ENCODE measurements at regions not wholly inside any gene's neighbourhood (a gene's known extent, or its start where the extent isn't known, plus 50 kb on each side); places are given as distances from the start of the nearest gene placed in this dataset.

DNA sequence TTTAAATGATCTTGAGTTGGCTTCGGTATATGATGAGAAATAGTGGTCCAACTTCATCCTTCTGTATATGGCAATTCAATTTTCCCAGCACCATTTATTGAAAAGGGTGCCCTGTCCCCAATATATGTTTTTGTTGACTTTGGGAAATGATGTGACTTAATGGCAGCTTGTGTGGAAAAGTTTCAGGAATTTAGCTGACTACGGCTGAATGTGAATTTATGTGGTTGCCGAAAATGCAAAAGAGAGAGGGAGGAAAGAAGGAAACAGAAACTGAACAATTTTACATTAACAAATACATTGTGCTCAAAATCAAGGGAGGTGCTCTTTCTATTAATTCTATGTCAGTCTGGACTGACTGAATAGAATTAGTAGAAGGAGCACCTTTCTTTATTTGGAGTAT lies 101.8 kb upstream of the CYSLTR1 start:
- TF ChIP-seq, protein P1, sequence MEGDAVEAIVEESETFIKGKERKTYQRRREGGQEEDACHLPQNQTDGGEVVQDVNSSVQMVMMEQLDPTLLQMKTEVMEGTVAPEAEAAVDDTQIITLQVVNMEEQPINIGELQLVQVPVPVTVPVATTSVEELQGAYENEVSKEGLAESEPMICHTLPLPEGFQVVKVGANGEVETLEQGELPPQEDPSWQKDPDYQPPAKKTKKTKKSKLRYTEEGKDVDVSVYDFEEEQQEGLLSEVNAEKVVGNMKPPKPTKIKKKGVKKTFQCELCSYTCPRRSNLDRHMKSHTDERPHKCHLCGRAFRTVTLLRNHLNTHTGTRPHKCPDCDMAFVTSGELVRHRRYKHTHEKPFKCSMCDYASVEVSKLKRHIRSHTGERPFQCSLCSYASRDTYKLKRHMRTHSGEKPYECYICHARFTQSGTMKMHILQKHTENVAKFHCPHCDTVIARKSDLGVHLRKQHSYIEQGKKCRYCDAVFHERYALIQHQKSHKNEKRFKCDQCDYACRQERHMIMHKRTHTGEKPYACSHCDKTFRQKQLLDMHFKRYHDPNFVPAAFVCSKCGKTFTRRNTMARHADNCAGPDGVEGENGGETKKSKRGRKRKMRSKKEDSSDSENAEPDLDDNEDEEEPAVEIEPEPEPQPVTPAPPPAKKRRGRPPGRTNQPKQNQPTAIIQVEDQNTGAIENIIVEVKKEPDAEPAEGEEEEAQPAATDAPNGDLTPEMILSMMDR (IDR thresholded peaks at IDR 0.05): no peak
- TF ChIP-seq FOXM1 (IDR thresholded peaks at IDR 0.05; ENCODE audit: low read depth) (no peak), RCOR1 (IDR thresholded peaks at IDR 0.05; ENCODE audit: low read length) (no peak), CHD2 (IDR thresholded peaks at IDR 0.05; ENCODE audit: low read length, partially characterized antibody) (no peak), POLR2AphosphoS5 (IDR thresholded peaks at IDR 0.05; ENCODE audit: low read depth, low read length) (no peak), SMC3 (IDR thresholded peaks at IDR 0.05; ENCODE audit: low read depth, low read length) (no peak)
- TF ChIP-seq, protein P2, sequence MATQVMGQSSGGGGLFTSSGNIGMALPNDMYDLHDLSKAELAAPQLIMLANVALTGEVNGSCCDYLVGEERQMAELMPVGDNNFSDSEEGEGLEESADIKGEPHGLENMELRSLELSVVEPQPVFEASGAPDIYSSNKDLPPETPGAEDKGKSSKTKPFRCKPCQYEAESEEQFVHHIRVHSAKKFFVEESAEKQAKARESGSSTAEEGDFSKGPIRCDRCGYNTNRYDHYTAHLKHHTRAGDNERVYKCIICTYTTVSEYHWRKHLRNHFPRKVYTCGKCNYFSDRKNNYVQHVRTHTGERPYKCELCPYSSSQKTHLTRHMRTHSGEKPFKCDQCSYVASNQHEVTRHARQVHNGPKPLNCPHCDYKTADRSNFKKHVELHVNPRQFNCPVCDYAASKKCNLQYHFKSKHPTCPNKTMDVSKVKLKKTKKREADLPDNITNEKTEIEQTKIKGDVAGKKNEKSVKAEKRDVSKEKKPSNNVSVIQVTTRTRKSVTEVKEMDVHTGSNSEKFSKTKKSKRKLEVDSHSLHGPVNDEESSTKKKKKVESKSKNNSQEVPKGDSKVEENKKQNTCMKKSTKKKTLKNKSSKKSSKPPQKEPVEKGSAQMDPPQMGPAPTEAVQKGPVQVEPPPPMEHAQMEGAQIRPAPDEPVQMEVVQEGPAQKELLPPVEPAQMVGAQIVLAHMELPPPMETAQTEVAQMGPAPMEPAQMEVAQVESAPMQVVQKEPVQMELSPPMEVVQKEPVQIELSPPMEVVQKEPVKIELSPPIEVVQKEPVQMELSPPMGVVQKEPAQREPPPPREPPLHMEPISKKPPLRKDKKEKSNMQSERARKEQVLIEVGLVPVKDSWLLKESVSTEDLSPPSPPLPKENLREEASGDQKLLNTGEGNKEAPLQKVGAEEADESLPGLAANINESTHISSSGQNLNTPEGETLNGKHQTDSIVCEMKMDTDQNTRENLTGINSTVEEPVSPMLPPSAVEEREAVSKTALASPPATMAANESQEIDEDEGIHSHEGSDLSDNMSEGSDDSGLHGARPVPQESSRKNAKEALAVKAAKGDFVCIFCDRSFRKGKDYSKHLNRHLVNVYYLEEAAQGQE (IDR thresholded peaks at IDR 0.05; ENCODE audit: low read depth, low read length): no peak
- TF ChIP-seq, protein P3, sequence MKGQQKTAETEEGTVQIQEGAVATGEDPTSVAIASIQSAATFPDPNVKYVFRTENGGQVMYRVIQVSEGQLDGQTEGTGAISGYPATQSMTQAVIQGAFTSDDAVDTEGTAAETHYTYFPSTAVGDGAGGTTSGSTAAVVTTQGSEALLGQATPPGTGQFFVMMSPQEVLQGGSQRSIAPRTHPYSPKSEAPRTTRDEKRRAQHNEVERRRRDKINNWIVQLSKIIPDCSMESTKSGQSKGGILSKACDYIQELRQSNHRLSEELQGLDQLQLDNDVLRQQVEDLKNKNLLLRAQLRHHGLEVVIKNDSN (IDR thresholded peaks at IDR 0.05; ENCODE audit: borderline replicate concordance, low read depth): no peak
- TF ChIP-seq, protein P4, sequence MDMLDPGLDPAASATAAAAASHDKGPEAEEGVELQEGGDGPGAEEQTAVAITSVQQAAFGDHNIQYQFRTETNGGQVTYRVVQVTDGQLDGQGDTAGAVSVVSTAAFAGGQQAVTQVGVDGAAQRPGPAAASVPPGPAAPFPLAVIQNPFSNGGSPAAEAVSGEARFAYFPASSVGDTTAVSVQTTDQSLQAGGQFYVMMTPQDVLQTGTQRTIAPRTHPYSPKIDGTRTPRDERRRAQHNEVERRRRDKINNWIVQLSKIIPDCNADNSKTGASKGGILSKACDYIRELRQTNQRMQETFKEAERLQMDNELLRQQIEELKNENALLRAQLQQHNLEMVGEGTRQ (IDR thresholded peaks at IDR 0.05; ENCODE audit: borderline replicate concordance, low read depth, low read length): no peak

Measured in SK-N-SH (cell line).